ENCODE measurements at regions not wholly inside any gene's neighbourhood (a gene's known extent, or its start where the extent isn't known, plus 50 kb on each side); places are given as distances from the start of the nearest gene placed in this dataset.

GRCh38 chr6:63426844-63427243 is 107.1 kb upstream of the LGSN start:
- TF ChIP-seq, protein P1, sequence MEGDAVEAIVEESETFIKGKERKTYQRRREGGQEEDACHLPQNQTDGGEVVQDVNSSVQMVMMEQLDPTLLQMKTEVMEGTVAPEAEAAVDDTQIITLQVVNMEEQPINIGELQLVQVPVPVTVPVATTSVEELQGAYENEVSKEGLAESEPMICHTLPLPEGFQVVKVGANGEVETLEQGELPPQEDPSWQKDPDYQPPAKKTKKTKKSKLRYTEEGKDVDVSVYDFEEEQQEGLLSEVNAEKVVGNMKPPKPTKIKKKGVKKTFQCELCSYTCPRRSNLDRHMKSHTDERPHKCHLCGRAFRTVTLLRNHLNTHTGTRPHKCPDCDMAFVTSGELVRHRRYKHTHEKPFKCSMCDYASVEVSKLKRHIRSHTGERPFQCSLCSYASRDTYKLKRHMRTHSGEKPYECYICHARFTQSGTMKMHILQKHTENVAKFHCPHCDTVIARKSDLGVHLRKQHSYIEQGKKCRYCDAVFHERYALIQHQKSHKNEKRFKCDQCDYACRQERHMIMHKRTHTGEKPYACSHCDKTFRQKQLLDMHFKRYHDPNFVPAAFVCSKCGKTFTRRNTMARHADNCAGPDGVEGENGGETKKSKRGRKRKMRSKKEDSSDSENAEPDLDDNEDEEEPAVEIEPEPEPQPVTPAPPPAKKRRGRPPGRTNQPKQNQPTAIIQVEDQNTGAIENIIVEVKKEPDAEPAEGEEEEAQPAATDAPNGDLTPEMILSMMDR (IDR thresholded peaks at IDR 0.05; ENCODE audit: poor library complexity), result no peak
- TF ChIP-seq EZH2 (IDR thresholded peaks at IDR 0.05; ENCODE audit: borderline replicate concordance) (no peak), EZH2phosphoT487 (IDR thresholded peaks at IDR 0.05; ENCODE audit: low read depth, severe bottlenecking, unreplicated experiment) (no peak)

All from hepatocyte (in vitro differentiated cells).